Activated naive CD4-positive, alpha-beta T cell treated with anti-CD3 and anti-CD28 coated beads, Interleukin-2, amount 10 ng/mL, durations not matched to agents 7 days and 5 days (primary cell): ENCODE measurements at regions not wholly inside any gene's neighbourhood (a gene's known extent, or its start where the extent isn't known, plus 50 kb on each side); places are given as distances from the start of the nearest gene placed in this dataset.

Experiments
- CTCF ChIA-PET: fragments of 350-600 bp; sonication (Branson Sonifier 250); formaldehyde crosslinking; loops from one replicate; lab custom pipeline; 2021; ENCODE audit warnings: antibody characterized with exemption; lab: Charles Lee
- DNase-seq: peaks from one replicate; pipeline ENCODE4 v3.0.0-alpha.2; 2020
- H3K27ac Mint-ChIP-seq: one replicate; pipeline ENCODE4 v1.8.0; 2021; ENCODE audit warnings: mild to moderate bottlenecking, moderate library complexity, mixed read lengths
- H3K27me3 Mint-ChIP-seq: one replicate; pipeline ENCODE4 v1.8.0; 2021; ENCODE audit warnings: mild to moderate bottlenecking, mixed read lengths
- H3K36me3 Mint-ChIP-seq: one replicate; pipeline ENCODE4 v1.8.0; 2021; ENCODE audit warnings: mixed read lengths
- H3K4me1 Mint-ChIP-seq: one replicate; pipeline ENCODE4 v1.8.0; 2021; ENCODE audit warnings: mixed read lengths
- H3K4me3 Mint-ChIP-seq: one replicate; pipeline ENCODE4 v1.8.0; 2021; ENCODE audit warnings: mild to moderate bottlenecking, moderate library complexity, mixed read lengths
- H3K9me3 Mint-ChIP-seq: one replicate; pipeline ENCODE4 v1.8.0; 2021; ENCODE audit warnings: mixed read lengths

GRCh38 chr3:109803274-109803673 lies 465.9 kb upstream of the DPPA4 start:
- CTCF ChIA-PET: interaction anchor here (0.6 kb wide), 2 partner anchors 24 to 1203 kb away, joined by 3 read pairs; no protein-coding TSS in a partner anchor
- no peak overlapping the region for H3K27ac Mint-ChIP-seq

DNA sequence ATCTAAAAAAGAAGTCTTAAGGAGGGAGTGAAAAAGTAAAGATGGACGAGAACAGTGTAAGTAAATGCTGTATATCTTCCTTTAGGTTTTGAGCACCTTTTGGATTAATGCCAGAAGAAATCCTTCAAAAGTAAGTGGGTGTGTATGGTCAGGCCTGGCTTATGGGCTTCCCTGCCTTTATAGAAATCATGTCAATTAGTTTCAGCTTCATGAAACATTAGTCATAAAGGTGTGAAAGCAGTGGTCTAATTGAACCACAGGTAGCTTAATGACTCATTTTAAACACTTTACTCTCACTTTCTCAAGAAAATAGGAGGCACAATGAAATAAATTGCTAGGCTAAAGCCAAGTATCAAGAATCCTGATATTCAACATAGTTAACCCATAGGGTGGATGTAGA lies 467.4 kb upstream of the DPPA4 start:
- peaks cover 19% of the 10 kb centered on the region for H3K9me3 Mint-ChIP-seq
- no peak overlapping the region for H3K27ac Mint-ChIP-seq
- CTCF ChIA-PET: interaction anchor here (0.9 kb wide), 1 partner anchor 10 kb away, joined by 3 read pairs; no protein-coding TSS in a partner anchor
- peaks cover 45% of the 10 kb centered on the region for H3K4me1 Mint-ChIP-seq
- no peaks in the 10 kb centered on the region for H3K27me3 Mint-ChIP-seq
- peaks cover 15% of the 10 kb centered on the region for H3K36me3 Mint-ChIP-seq
- H3K4me3 Mint-ChIP-seq: no peak overlapping the region
- peak; percentile 21 for DNase-seq

More at GRCh38 chr3:109803274-109803673, 465.9 kb upstream of the DPPA4 start:
- DNase-seq: no peak
- Mint-ChIP-seq H3K4me3 (no peak overlapping the region), H3K4me1 (peaks cover 42% of the 10 kb centered on the region), H3K27me3 (no peaks in the 10 kb centered on the region), H3K9me3 (peaks cover 17% of the 10 kb centered on the region), H3K36me3 (peaks cover 15% of the 10 kb centered on the region)

DNA sequence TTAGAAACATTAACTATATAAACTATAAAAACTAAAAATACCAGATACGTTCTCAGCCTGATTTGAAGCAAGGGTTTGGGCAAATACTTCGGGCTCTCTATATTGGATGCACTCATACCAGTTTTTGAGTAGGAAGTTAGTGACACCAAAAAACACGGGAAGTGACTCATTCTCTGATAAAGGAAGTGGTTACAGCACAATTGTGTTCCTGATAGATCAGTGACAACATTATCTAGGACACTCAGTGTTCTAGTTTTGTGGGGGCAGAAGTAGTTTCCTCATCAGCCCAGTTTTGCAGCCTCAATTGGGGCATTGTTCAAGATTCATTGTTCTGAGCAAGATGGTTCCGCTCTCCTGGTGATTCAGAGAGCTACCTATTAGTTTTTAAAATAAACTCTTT lies 469.6 kb upstream of the DPPA4 start:
- peaks cover 45% of the 10 kb centered on the region for H3K4me1 Mint-ChIP-seq
- peak overlapping the region; percentile 94 for H3K27ac Mint-ChIP-seq
- peak overlapping the region; percentile 61 for H3K4me3 Mint-ChIP-seq
- H3K27me3 Mint-ChIP-seq: no peaks in the 10 kb centered on the region
- CTCF ChIA-PET: no interaction called here
- peaks cover 15% of the 10 kb centered on the region for H3K36me3 Mint-ChIP-seq
- DNase-seq: peak; percentile 31
- peaks cover 15% of the 10 kb centered on the region for H3K9me3 Mint-ChIP-seq

- H3K9me3 Mint-ChIP-seq: peaks cover 8% of the 10 kb centered on the region
- peaks cover 39% of the 10 kb centered on the region for H3K4me1 Mint-ChIP-seq
- DNase-seq: no peak
- no peaks in the 10 kb centered on the region for H3K27me3 Mint-ChIP-seq
- CTCF ChIA-PET: no interaction called here
- peaks cover 15% of the 10 kb centered on the region for H3K36me3 Mint-ChIP-seq
- no peak overlapping the region for H3K4me3 Mint-ChIP-seq
- no peak overlapping the region for H3K27ac Mint-ChIP-seq
These were observed 472.2 kb upstream of the DPPA4 start for GRCh38 chr3:109809513-109809912.

DNA sequence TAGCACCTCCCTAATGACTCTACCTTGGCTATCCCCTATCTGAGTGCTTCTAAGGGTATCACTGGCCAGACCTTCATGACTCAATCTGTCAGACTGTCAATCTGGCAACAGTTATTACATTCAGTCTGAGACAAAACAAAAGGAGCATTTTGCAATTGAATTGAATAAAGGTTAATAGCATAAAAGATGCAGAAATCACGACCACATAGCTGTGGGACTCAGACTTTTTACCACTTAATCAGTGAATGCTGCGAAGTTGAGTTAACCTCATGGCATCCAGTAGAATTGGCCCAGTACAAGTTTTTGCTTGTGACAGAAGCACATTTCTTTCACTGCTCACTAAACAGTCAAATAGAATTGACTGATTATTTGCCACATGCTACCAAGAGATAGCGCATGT lies 480.7 kb upstream of the DPPA4 start:
- Mint-ChIP-seq H3K9me3 (no peaks in the 10 kb centered on the region), H3K4me1 (no peaks in the 10 kb centered on the region), H3K4me3 (no peak overlapping the region), H3K27ac (no peak overlapping the region), H3K27me3 (no peaks in the 10 kb centered on the region), H3K36me3 (no peaks in the 10 kb centered on the region)
- CTCF ChIA-PET: no interaction called here
- no peak for DNase-seq

DNA sequence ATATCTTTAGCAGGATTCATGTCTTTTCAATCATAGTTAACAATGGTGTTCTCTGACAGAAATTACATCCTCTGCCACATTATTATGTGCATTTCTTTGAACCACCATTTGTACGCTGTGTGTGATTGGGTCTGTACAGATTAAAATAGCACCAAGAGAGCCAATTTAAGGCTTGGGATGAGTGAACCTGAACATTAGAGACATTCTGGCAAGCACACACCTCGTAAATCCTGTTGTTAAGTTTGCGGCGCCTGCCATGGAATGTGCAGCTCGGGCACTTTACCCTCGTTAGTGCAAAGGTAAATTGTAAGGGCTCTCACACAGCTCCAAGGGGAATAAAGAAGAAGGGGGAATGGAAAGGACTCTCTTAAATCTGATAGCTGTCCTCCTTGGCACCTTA lies 482.4 kb upstream of the DPPA4 start:
- CTCF ChIA-PET: no interaction called here
- Mint-ChIP-seq H3K9me3 (no peaks in the 10 kb centered on the region), H3K27ac (no peak overlapping the region), H3K4me1 (no peaks in the 10 kb centered on the region), H3K36me3 (no peaks in the 10 kb centered on the region), H3K4me3 (no peak overlapping the region), H3K27me3 (no peaks in the 10 kb centered on the region)
- DNase-seq: no peak

DNA sequence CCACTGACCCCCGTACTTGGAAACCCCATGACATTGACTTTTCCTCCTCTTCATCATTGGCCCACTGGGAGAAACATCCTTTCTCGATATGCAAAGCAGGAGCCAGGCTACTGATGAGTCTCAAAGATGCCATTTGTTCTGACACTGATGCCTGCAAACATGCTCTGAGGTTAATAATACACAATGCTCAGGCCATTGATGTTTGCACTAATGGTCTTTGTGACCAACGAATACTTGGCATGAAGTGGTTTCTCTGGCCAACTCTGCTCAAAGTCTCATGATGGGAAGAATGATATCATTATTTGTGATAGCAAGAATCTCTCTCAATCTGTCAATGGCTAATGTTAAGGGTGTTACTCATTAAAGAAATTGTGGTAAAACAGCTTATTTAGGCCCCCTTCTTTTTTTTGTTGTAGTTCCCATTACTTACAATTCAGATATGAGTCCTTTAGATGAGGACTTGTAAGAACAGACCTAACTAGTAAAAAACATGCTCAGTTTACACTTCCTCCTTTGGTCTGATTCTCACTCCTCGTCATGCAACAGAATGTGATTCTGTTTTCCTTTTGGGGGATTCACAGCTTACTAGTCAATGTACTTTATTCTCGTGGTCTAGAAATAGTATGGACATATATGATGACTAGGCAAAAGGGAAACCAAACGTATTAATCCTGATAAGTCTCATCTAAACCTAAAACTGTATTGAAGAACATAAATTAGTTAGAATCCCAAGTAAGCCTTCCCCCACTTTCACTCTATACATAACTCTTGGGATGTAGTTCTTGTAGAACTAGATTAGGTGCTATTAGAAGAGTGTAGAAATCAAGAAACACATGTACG lies 488.8 kb upstream of the DPPA4 start:
- no peak overlapping the region for H3K4me3 Mint-ChIP-seq
- no peaks in the 10 kb centered on the region for H3K9me3 Mint-ChIP-seq

GRCh38 chr3:109831403-109831802 lies 494.1 kb upstream of the DPPA4 start:
- no peaks in the 10 kb centered on the region for H3K27me3 Mint-ChIP-seq
- CTCF ChIA-PET: no interaction called here
- no peaks in the 10 kb centered on the region for H3K9me3 Mint-ChIP-seq
- no peak overlapping the region for H3K4me3 Mint-ChIP-seq
- H3K36me3 Mint-ChIP-seq: no peaks in the 10 kb centered on the region
- H3K27ac Mint-ChIP-seq: no peak overlapping the region
- DNase-seq: no peak
- no peaks in the 10 kb centered on the region for H3K4me1 Mint-ChIP-seq

More for the DNA sequence above, 488.8 kb upstream of the DPPA4 start:
- H3K4me1 Mint-ChIP-seq: no peaks in the 10 kb centered on the region
- CTCF ChIA-PET: no interaction called here
- DNase-seq: no peak
- no peaks in the 10 kb centered on the region for H3K27me3 Mint-ChIP-seq
- H3K36me3 Mint-ChIP-seq: no peaks in the 10 kb centered on the region
- no peak overlapping the region for H3K27ac Mint-ChIP-seq

GRCh38 chr3:109835958-109836357 lies 498.6 kb upstream of the DPPA4 start:
- no peaks in the 10 kb centered on the region for H3K36me3 Mint-ChIP-seq
- CTCF ChIA-PET: no interaction called here
- no peak overlapping the region for H3K4me3 Mint-ChIP-seq
- H3K27ac Mint-ChIP-seq: no peak overlapping the region
- no peaks in the 10 kb centered on the region for H3K4me1 Mint-ChIP-seq
- H3K9me3 Mint-ChIP-seq: no peaks in the 10 kb centered on the region
- no peaks in the 10 kb centered on the region for H3K27me3 Mint-ChIP-seq
- DNase-seq: no peak

- no peak overlapping the region for H3K4me3 Mint-ChIP-seq
- peaks cover 7% of the 10 kb centered on the region for H3K4me1 Mint-ChIP-seq
- H3K27me3 Mint-ChIP-seq: no peaks in the 10 kb centered on the region
- DNase-seq: no peak
- H3K9me3 Mint-ChIP-seq: peaks cover 28% of the 10 kb centered on the region
- no peak overlapping the region for H3K27ac Mint-ChIP-seq
- CTCF ChIA-PET: no interaction called here
- H3K36me3 Mint-ChIP-seq: peaks cover 10% of the 10 kb centered on the region
These were observed 514.5 kb upstream of the DPPA4 start for GRCh38 chr3:109851854-109852253.

DNA sequence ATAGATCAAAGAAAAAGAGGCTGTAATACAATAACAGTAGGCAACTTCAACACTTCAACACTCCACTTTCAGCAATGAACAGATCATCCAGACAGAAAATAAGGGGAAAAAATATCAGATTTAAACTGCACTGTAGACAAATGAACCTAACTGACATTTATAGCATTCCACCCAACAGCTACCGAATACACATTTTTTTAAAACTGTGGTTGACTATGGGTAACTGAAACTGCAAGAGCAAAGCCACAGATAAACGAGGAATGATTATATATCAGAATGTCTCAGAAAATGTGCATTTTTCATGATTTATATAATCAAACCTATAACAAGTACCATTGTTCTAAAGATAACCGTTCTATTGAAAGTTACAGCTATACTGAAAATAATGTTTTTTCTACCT lies 514.9 kb upstream of the DPPA4 start:
- peaks cover 7% of the 10 kb centered on the region for H3K4me1 Mint-ChIP-seq
- CTCF ChIA-PET: no interaction called here
- peaks cover 10% of the 10 kb centered on the region for H3K36me3 Mint-ChIP-seq
- H3K27me3 Mint-ChIP-seq: no peaks in the 10 kb centered on the region
- DNase-seq: no peak
- H3K9me3 Mint-ChIP-seq: peaks cover 28% of the 10 kb centered on the region
- no peak overlapping the region for H3K4me3 Mint-ChIP-seq
- H3K27ac Mint-ChIP-seq: no peak overlapping the region

DNA sequence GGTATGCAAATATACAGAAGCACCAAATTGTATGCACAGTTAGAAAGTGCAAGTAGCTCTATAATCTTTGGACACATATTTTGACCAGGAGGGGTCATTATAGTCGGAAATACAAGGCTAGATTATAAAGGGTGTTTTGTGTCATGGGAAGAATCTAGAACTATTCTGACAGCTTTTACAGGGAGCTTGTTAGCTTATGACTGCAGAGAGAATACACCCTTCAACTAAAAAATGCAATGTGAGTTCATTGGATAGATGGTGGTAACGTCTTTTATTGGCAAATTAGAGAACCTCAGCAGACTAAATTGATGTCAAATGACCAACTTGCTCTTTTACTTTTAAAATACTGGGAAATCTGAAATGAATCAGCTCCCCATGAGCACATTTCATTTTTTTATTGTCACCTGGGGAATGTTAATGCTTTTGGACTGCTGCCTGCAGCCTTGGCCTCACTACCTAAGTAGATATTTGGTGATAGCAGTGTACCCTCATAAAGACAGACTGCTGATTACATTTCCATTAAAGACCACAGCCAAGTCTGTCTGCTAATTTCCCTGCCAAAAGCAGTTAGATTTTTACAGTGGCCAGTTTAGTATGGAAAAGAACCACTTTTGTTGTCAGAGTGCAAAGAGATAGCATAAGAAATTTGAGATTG lies 515.9 kb upstream of the DPPA4 start:
- H3K4me3 Mint-ChIP-seq: no peak overlapping the region
- CTCF ChIA-PET: no interaction called here
- no peak overlapping the region for H3K27ac Mint-ChIP-seq
- H3K27me3 Mint-ChIP-seq: no peaks in the 10 kb centered on the region
- peaks cover 10% of the 10 kb centered on the region for H3K36me3 Mint-ChIP-seq
- no peak for DNase-seq
- peaks cover 7% of the 10 kb centered on the region for H3K4me1 Mint-ChIP-seq
- peaks cover 28% of the 10 kb centered on the region for H3K9me3 Mint-ChIP-seq

DNA sequence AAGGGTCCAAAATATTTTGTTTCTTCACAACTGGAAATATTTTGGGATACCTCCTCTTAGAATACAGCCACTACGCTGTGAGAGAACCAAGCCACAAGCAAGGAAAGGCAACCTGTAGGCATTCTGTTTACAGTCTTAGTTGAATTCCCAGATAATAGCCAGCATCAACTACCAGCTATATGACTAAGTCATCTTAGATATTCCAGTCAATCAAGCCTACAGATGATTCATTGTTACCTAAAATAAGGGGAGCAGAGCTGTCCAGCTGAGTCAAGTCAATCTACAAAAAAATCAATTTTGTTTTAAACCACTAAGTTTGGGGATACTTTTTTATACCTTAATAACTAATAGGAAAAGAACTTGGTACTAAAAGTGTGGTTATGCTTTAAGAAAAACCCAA lies 526.4 kb upstream of the DPPA4 start:
- H3K36me3 Mint-ChIP-seq: no peaks in the 10 kb centered on the region
- no peaks in the 10 kb centered on the region for H3K27me3 Mint-ChIP-seq
- no peak overlapping the region for H3K27ac Mint-ChIP-seq
- CTCF ChIA-PET: no interaction called here
- no peak for DNase-seq
- no peaks in the 10 kb centered on the region for H3K4me1 Mint-ChIP-seq
- no peak overlapping the region for H3K4me3 Mint-ChIP-seq
- H3K9me3 Mint-ChIP-seq: no peaks in the 10 kb centered on the region

DNA sequence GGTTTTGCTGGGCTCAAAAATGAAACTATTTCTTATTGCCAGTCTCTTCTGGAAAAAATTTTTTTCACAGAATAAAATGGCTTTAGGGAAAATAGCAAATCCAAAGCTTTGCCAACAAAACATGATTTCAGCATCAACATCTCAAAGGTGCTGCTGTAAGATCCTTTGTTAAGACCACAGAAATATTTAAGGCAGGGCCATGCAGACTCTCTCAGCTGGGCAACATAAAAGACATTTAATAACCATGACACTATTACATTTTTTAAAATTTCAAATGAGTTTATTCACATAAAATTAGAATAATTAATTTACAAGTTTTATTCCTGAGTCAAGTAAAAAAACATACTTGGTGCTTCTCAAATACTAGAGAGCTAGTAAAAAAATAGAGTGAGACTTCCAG lies 527.1 kb upstream of the DPPA4 start:
- Mint-ChIP-seq H3K4me3 (no peak overlapping the region), H3K9me3 (no peaks in the 10 kb centered on the region), H3K27me3 (no peaks in the 10 kb centered on the region), H3K27ac (no peak overlapping the region), H3K36me3 (no peaks in the 10 kb centered on the region), H3K4me1 (no peaks in the 10 kb centered on the region)
- no peak for DNase-seq
- CTCF ChIA-PET: no interaction called here

DNA sequence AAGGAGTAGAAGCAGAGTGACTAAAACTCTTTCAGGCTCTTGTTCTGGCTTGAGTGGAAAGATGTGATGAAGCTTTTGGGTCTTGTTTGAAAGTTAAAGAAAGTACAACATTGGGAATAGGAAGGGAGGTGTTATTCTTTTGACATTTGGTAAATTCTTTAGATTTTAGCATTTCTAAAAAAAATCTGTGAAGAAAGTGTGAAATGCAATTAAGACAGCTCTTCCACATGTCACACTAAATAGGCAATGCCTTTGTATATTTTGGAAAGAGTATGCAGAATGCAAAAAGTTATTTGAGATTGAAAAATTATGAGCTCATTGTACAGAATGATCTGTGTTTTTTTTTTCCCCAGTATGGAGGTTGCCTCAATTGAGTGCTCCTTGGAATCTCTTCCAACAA lies 532.2 kb upstream of the DPPA4 start:
- CTCF ChIA-PET: interaction anchor here (1.5 kb wide), 1 partner anchor 9 kb away, joined by 3 read pairs; no protein-coding TSS in a partner anchor
- Mint-ChIP-seq H3K27me3 (no peaks in the 10 kb centered on the region), H3K4me1 (no peaks in the 10 kb centered on the region), H3K36me3 (no peaks in the 10 kb centered on the region), H3K4me3 (no peak overlapping the region), H3K27ac (no peak overlapping the region), H3K9me3 (no peaks in the 10 kb centered on the region)
- DNase-seq: no peak
